ENCODE measurements at regions not wholly inside any gene's neighbourhood (a gene's known extent, or its start where the extent isn't known, plus 50 kb on each side); places are given as distances from the start of the nearest gene placed in this dataset.

- DNase-seq = no peak
- WGBS (ENCODE audit: extremely low coverage, insufficient read length, low lambda C conversion rate) = no CpG with 5 or more reads among the region's 2 CpGs
- H3K9me3 Mint-ChIP-seq = no peaks in the 10 kb centered on the region
Observed at GRCh38 chr2:16506366-16506765, 159.3 kb downstream of the CYRIA start.

More at GRCh38 chr2:16506366-16506765, 159.3 kb downstream of the CYRIA start:
- Mint-ChIP-seq H3K27ac (no peak overlapping the region), H3K36me3 (ENCODE audit: insufficient read depth in 1 of 3, low read depth in 3 of 3) (no peaks in the 10 kb centered on the region), H3K4me3 (no peak overlapping the region), H3K27me3 (ENCODE audit: low read depth) (peaks cover 30% of the 10 kb centered on the region), H3K4me1 (peaks cover 12% of the 10 kb centered on the region in 2 experiments)
- no peak overlapping the region for H2BK120ac ChIP-seq (ENCODE audit: low read depth, low read length, poor library complexity, severe bottlenecking)
- H2BK20ac ChIP-seq (ENCODE audit: low read depth, low read length, poor library complexity, severe bottlenecking) = no peak overlapping the region
- TF ChIP-seq CTCF (conservative IDR thresholded peaks at IDR 0.05) = no peak
- no peak overlapping the region for H3T11ph ChIP-seq (ENCODE audit: low read length)
- H4K20me1 ChIP-seq (ENCODE audit: control insufficient read depth, insufficient read depth, insufficient read length) = no peaks in the 10 kb centered on the region
- H4K8ac ChIP-seq (replicated peaks; ENCODE audit: insufficient read length, low read depth, low read length) = no peak overlapping the region
- no peak overlapping the region for H2BK12ac ChIP-seq (ENCODE audit: insufficient read length, low read depth, low read length)
- H3K9me3 ChIP-seq (ENCODE audit: control insufficient read depth, low read depth, low read length) = no peaks in the 10 kb centered on the region
- H3K18ac ChIP-seq (ENCODE audit: insufficient read length, low read depth, low read length) = no peak overlapping the region
- no peak overlapping the region for H4K91ac ChIP-seq (ENCODE audit: insufficient read length, low read depth, low read length)
- H3K79me2 ChIP-seq (ENCODE audit: insufficient read depth, low read length) = no peaks in the 10 kb centered on the region
- H2AK5ac ChIP-seq (ENCODE audit: insufficient read length, low read length) = no peak overlapping the region
- no peaks in the 10 kb centered on the region for H3K4me1 ChIP-seq (ENCODE audit: insufficient read depth, low read length)
- no peak overlapping the region for H2BK15ac ChIP-seq (ENCODE audit: low read depth, low read length)
- no peak overlapping the region for H3K27ac ChIP-seq (ENCODE audit: insufficient read length, low read depth, low read length)
- no peaks in the 10 kb centered on the region; the same call in 1 of the 2 replicates for H3K27me3 ChIP-seq (ENCODE audit: insufficient read depth, low read length)
- H3K9ac ChIP-seq (ENCODE audit: extremely low read depth, insufficient read length, low read length) = no peak overlapping the region
- no peak overlapping the region for H3K4ac ChIP-seq (ENCODE audit: low read depth, low read length)
- no peak overlapping the region for H2BK5ac ChIP-seq (ENCODE audit: insufficient read length, low read length)
- no peak overlapping the region for H3K56ac ChIP-seq (ENCODE audit: insufficient read length, low read depth, low read length)
- no peak overlapping the region for H3K4me2 ChIP-seq (ENCODE audit: insufficient read depth, insufficient read length, low read length)
- peaks cover 7% of the 10 kb centered on the region for H3K23me2 ChIP-seq (ENCODE audit: insufficient read length, low read depth, low read length, poor library complexity, severe bottlenecking)
- H4K5ac ChIP-seq (ENCODE audit: insufficient read length, low read depth, low read length) = no peak overlapping the region
- no peak overlapping the region for H3K23ac ChIP-seq (ENCODE audit: insufficient read length, low read depth, low read length)
- H3K14ac ChIP-seq (ENCODE audit: insufficient read depth, low read length) = no peak overlapping the region
- H2AFZ ChIP-seq (ENCODE audit: low read length) = no peak overlapping the region
- no peaks in the 10 kb centered on the region for H3K79me1 ChIP-seq (ENCODE audit: insufficient read depth, low read depth, low read length, poor library complexity, severe bottlenecking)

Data from H9 (cell line).